ENCODE measurements at regions not wholly inside any gene's neighbourhood (a gene's known extent, or its start where the extent isn't known, plus 50 kb on each side); places are given as distances from the start of the nearest gene placed in this dataset.

DNA sequence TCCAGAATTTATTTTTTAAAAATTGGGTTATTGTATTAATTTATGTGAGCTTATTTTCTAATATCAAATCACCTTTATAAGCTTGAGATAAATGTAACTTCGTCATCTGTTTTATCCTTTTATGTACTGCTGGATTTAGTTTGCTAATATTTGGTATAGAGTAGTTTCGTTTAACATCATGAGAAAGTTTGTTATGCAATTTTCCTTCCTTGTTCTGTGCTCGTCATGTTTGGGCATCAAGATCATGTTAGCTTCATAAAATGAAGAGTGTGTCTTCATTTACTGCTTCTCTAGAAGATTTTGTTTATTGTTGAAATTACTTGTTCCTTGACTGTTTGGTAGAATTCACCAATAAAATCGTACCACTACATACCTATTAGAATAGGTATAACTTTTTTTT, 262.1 kb upstream of the SATB1 start:
- Mint-ChIP-seq H3K4me3 (no peak overlapping the region), H3K9me3 (no peaks in the 10 kb centered on the region), H3K36me3 (ENCODE audit: low read depth) (no peaks in the 10 kb centered on the region), H3K27ac (no peak overlapping the region), H3K4me1 (ENCODE audit: low read depth) (peaks cover 5% of the 10 kb centered on the region), H3K27me3 (no peaks in the 10 kb centered on the region)
- intact Hi-C loops (cut with micrococcal nuclease): no loop called here

DNA sequence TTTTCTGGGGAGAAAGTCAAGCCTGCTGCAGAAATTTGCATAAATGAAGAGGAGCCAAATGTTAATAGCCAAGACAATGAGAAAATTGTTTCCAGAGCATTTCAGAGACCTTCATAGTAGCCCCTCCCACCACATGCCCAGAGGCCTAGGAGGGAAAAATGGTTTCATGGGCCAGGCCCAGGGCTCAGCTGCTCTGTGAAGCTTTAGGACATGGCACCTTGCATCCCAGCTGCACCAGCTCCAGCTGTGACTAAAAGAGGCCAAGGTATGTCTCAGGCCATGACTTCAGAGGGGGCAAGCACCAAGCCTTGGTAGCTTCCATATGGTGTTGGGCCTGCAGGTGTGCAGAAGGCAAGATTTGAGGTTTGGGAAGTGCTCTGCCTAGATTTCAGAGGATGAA, 258.8 kb upstream of the SATB1 start:
- intact Hi-C loops (cut with micrococcal nuclease): no loop called here
- H3K4me1 Mint-ChIP-seq (ENCODE audit: low read depth): peaks cover 5% of the 10 kb centered on the region
- no peak overlapping the region for H3K27ac Mint-ChIP-seq
- H3K4me3 Mint-ChIP-seq: no peak overlapping the region
- no peaks in the 10 kb centered on the region for H3K36me3 Mint-ChIP-seq (ENCODE audit: low read depth)
- no peaks in the 10 kb centered on the region for H3K9me3 Mint-ChIP-seq
- no peaks in the 10 kb centered on the region for H3K27me3 Mint-ChIP-seq

DNA sequence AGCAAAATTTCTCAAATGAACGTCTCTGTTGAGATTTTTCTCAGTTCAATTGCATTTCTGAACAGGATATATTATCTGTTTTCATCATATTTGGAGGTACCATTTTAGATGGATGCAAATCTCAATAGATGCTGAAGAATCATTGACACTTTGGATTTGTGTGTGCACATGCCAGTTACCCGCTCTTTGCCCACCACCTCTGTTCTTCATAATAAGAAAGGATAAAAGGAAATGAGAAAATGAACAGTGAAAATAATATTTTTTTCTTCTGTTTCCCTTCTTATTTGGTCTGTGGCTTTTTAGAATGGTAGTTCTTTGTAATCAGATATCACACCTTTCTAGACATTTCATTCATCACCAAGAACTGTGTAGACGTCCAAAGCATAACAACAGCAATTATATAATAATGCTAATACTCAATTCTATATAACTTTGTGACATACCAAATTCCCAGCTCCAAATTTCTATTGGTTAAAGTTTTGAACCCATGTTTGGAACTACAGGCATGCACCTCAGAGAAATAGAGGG, 256.7 kb upstream of the SATB1 start:
- intact Hi-C loops (cut with micrococcal nuclease): no loop called here
- no peaks in the 10 kb centered on the region for H3K9me3 Mint-ChIP-seq
- H3K4me1 Mint-ChIP-seq (ENCODE audit: low read depth): no peaks in the 10 kb centered on the region
- no peak overlapping the region for H3K27ac Mint-ChIP-seq
- no peaks in the 10 kb centered on the region for H3K27me3 Mint-ChIP-seq
- no peaks in the 10 kb centered on the region for H3K36me3 Mint-ChIP-seq (ENCODE audit: low read depth)
- no peak overlapping the region for H3K4me3 Mint-ChIP-seq

DNA sequence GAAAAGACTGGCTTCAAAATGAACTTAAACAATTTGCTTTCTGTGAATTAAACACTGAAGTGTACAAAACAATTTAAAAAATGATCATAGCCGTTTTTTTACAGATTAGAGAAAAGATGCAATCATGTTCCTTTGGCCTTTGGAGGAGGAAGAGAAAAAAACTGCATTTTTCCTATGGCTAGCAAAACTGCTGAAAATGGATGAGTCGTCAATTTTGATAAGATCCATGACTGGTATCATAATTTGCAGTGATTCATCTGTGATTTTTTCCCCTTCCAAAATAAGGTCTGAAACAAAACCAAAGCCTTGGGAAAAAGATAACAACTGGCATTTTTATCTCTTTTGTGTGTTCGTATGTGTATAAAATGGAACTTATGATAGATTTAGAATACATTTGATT, 255.6 kb upstream of the SATB1 start:
- no peak overlapping the region for H3K4me3 Mint-ChIP-seq
- H3K9me3 Mint-ChIP-seq: no peaks in the 10 kb centered on the region
- no peaks in the 10 kb centered on the region for H3K27me3 Mint-ChIP-seq
- H3K27ac Mint-ChIP-seq: no peak overlapping the region
- no peaks in the 10 kb centered on the region for H3K4me1 Mint-ChIP-seq (ENCODE audit: low read depth)
- intact Hi-C loops (cut with micrococcal nuclease): no loop called here
- H3K36me3 Mint-ChIP-seq (ENCODE audit: low read depth): no peaks in the 10 kb centered on the region

DNA sequence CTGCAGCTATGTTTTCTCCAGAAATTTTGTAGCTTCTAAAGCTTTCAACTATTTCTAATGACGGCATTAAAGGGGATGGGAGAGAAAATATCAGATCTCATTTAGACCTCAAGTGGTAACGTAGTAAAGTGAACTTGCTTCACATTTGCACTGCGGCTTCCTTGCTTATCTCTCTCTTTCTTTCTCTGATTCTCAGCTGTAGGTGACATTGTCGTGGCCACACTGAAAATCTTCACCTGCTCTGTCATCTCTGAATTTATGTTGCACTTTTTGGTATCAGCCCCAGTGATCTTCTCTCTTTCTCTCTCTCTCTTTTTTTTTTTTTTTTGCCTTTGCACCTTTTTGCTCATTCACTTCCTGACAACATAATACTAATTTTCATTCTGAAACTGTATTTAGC, 254.1 kb upstream of the SATB1 start:
- intact Hi-C loops (cut with micrococcal nuclease): no loop called here
- H3K4me3 Mint-ChIP-seq: no peak overlapping the region
- no peak overlapping the region for H3K27ac Mint-ChIP-seq
- H3K36me3 Mint-ChIP-seq (ENCODE audit: low read depth): no peaks in the 10 kb centered on the region
- H3K4me1 Mint-ChIP-seq (ENCODE audit: low read depth): no peaks in the 10 kb centered on the region
- H3K27me3 Mint-ChIP-seq: no peaks in the 10 kb centered on the region
- H3K9me3 Mint-ChIP-seq: no peaks in the 10 kb centered on the region

DNA sequence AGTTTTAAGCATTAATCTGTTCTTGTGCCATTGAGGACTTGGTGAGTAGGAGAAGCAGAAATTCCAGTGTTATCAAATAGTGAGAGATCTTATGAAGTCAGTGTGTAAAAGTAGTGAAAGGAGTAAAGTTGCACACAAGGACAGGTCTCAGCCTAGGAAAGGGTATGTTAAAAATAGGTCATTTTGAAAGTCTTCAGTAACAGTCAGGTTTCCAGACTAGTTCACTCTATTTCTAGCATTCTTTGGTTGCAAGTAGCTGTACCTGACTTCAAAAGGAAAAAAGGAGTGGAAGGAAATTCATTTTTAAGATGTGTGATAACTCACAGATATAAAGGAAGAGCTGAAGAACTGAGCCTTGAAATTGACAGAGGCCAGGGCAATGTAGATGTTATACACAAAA, 250.1 kb upstream of the SATB1 start:
- no peaks in the 10 kb centered on the region for H3K27me3 Mint-ChIP-seq
- intact Hi-C loops (cut with micrococcal nuclease): no loop called here
- H3K27ac Mint-ChIP-seq: no peak overlapping the region
- no peaks in the 10 kb centered on the region for H3K4me1 Mint-ChIP-seq (ENCODE audit: low read depth)
- no peaks in the 10 kb centered on the region for H3K36me3 Mint-ChIP-seq (ENCODE audit: low read depth)
- H3K9me3 Mint-ChIP-seq: no peaks in the 10 kb centered on the region
- H3K4me3 Mint-ChIP-seq: no peak overlapping the region

DNA sequence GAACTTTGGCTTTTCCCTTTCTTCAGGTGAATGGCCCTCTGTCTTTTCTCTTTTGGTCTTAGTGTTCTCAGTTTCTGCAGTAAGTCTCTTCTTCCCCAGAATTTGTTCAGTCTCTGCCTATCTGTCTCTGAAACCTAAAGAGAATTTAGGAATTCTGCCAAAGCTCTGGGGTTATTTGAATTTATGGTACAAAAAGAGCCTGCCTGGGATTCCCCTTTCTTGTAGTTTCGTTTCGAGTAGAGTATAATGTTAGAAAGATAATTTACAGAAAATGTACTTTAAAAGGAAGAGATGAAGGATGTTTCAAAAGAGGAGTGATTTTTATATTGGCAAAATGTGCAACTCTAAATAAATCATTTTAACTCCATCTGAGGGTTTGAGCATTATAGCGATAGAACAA, 247.4 kb upstream of the SATB1 start:
- H3K4me1 Mint-ChIP-seq (ENCODE audit: low read depth): no peaks in the 10 kb centered on the region
- intact Hi-C loops (cut with micrococcal nuclease): no loop called here

DNA sequence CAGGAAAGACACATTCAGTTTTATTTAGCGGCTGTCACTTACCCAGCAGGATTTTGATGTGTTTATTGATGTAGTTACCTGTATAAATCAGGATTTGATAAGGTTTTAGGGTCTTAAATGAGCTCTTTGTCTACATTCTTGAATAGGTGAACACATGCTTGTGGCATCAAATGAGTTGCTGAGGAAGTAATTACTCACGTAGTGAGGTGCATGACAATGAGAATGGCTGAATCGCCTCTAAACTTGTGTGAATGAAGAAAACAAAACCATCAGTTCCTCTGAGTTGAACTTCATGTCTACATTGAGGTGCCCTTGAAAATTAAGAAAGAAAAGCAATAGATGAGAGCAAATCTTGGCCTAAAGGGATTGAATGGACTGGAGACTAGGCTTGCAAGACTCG, 245.6 kb upstream of the SATB1 start:
- Mint-ChIP-seq H3K27ac (no peak overlapping the region), H3K9me3 (no peaks in the 10 kb centered on the region), H3K36me3 (ENCODE audit: low read depth) (no peaks in the 10 kb centered on the region), H3K4me1 (ENCODE audit: low read depth) (no peaks in the 10 kb centered on the region), H3K27me3 (no peaks in the 10 kb centered on the region), H3K4me3 (no peak overlapping the region)
- intact Hi-C loops (cut with micrococcal nuclease): no loop called here

More for the DNA sequence above, 247.4 kb upstream of the SATB1 start:
- Mint-ChIP-seq H3K27ac (no peak overlapping the region), H3K4me3 (no peak overlapping the region), H3K9me3 (no peaks in the 10 kb centered on the region), H3K36me3 (ENCODE audit: low read depth) (no peaks in the 10 kb centered on the region), H3K27me3 (no peaks in the 10 kb centered on the region)

DNA sequence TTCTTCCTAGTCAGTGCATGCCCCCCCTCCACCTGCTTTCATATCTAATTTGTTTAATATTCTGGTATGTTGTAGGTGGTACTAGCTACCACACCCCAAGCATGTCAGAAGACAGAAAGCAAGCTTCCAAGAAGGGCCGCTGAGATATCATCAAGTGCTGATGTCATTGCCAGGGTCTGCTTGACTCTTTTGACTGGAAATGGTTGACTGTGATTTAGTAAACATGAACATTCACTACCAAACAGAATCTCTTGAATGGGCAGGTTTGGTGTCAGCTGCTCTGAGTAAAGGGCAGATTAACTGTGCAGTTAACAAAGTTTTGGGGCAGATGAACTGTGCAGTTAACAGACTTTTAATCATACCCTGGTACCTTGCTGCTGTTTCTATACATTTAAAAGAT, 244.2 kb upstream of the SATB1 start:
- Mint-ChIP-seq H3K4me3 (no peak overlapping the region), H3K27me3 (no peaks in the 10 kb centered on the region), H3K4me1 (ENCODE audit: low read depth) (no peaks in the 10 kb centered on the region), H3K9me3 (no peaks in the 10 kb centered on the region), H3K27ac (no peak overlapping the region), H3K36me3 (ENCODE audit: low read depth) (no peaks in the 10 kb centered on the region)
- intact Hi-C loops (cut with micrococcal nuclease): no loop called here

DNA sequence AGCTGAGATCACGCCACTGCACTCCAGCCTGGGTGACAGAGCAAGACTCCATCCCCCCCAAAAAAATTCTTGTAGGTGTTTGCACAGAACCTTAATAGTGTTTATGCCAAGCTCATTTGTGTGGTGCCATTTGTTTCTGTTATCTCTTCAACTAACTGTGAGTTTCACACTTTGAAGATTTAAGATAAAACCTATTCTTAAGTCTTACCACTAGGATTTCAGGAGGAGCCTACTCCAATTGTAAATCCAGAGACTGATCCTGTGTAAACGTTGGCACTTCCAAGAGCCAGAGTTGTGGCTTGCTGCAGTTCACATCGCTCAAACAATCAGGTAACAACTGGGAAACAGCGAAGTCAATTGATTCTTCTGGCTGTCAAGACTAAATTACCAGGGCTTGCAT, 242.4 kb upstream of the SATB1 start:
- Mint-ChIP-seq H3K27me3 (no peaks in the 10 kb centered on the region), H3K27ac (no peak overlapping the region), H3K4me3 (no peak overlapping the region), H3K4me1 (ENCODE audit: low read depth) (no peaks in the 10 kb centered on the region), H3K9me3 (no peaks in the 10 kb centered on the region), H3K36me3 (ENCODE audit: low read depth) (no peaks in the 10 kb centered on the region)
- intact Hi-C loops (cut with micrococcal nuclease): no loop called here

DNA sequence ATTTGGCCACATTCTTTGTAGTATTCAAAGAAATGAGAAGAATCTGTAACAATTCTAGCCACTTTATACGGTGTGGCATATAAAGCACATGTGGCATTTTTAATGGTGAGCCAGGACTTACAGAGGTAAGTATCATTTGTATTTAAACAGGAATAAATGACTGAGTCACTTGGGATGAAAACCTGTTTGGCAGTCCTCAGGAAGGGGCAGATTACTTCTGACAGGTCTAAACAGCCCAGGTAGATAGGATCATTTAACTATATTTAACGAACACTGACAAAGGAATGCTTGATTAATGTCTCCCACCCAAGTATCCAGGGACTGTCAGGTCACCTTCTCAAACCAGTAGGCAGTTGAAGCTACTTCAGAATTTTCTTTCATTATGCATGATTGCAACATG, 241.5 kb upstream of the SATB1 start:
- no peak overlapping the region for H3K27ac Mint-ChIP-seq
- no peaks in the 10 kb centered on the region for H3K36me3 Mint-ChIP-seq (ENCODE audit: low read depth)
- intact Hi-C loops (cut with micrococcal nuclease): no loop called here
- no peak overlapping the region for H3K4me3 Mint-ChIP-seq
- no peaks in the 10 kb centered on the region for H3K9me3 Mint-ChIP-seq
- no peaks in the 10 kb centered on the region for H3K4me1 Mint-ChIP-seq (ENCODE audit: low read depth)
- H3K27me3 Mint-ChIP-seq: no peaks in the 10 kb centered on the region

DNA sequence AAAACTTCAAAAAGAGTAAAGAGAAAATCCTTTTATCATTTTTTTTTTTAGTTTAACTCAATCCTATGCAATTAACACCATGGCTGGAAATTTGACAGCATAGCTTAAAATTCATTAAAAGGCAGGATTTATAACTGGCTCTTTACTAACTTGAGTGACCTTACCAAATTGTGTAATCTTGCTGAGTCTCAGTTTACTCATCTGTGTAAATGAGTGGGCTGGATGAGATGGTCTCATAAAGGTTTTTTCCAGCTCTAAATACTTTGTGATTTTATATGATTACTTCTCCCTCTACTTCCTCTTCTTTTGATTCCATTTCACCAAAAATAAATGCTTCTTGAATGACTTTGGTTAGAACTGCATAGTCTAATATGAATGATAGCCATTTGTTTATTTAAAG, 234.9 kb upstream of the SATB1 start:
- H3K4me1 Mint-ChIP-seq (ENCODE audit: low read depth): no peaks in the 10 kb centered on the region
- H3K27ac Mint-ChIP-seq: no peak overlapping the region
- intact Hi-C loops (cut with micrococcal nuclease): no loop called here
- no peaks in the 10 kb centered on the region for H3K27me3 Mint-ChIP-seq
- no peaks in the 10 kb centered on the region for H3K36me3 Mint-ChIP-seq (ENCODE audit: low read depth)
- H3K9me3 Mint-ChIP-seq: peaks cover 8% of the 10 kb centered on the region
- H3K4me3 Mint-ChIP-seq: no peak overlapping the region

DNA sequence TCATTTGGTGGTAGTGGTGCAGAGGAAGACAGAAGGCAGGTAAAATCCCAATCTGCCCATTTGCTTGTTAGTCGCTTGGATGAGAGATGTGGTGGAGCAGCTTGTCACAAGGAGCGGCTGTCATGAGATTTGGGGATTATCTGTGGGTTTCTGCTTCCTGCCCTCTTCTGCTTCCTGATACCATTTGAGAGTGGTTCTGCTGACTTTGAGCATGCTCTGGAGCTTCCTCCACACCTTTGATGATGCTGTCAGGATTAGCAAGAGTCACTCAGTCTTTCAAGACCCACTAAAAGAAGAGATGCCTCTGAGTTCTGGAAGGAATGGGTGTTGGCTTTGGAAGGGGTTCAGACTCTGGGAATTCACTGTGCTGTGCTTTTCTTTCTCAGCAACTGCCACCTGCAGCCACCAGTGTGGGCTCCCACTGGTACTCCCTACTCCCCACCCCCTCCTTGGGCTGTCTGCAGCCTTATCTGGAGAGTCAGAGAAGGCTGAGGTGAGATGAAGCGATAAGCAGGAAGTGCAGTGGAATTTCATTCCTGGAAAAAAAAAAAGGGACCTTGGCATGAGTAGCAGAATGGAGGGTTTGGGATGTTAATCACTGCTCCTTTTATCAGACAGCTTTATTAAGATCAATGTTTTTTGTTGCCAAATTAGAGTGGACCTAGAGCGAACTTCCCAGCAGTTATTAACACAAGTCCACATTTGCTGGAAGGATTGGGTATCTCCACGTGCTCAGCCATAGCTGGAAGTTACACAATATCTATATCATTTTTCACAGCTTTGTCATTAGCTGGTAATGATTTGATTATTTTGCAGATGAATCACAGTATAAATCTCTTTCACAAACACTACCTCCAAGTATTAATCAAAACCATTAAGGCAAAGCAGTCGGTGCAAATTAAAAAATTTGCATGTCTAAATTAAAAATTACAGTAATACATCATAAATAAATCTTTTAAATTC, 233.0 kb upstream of the SATB1 start:
- no peak overlapping the region for H3K27ac Mint-ChIP-seq
- no peaks in the 10 kb centered on the region for H3K27me3 Mint-ChIP-seq
- no peaks in the 10 kb centered on the region for H3K36me3 Mint-ChIP-seq (ENCODE audit: low read depth)
- H3K4me3 Mint-ChIP-seq: no peak overlapping the region
- H3K4me1 Mint-ChIP-seq (ENCODE audit: low read depth): no peaks in the 10 kb centered on the region
- H3K9me3 Mint-ChIP-seq: peaks cover 8% of the 10 kb centered on the region
- intact Hi-C loops (cut with micrococcal nuclease): no loop called here

DNA sequence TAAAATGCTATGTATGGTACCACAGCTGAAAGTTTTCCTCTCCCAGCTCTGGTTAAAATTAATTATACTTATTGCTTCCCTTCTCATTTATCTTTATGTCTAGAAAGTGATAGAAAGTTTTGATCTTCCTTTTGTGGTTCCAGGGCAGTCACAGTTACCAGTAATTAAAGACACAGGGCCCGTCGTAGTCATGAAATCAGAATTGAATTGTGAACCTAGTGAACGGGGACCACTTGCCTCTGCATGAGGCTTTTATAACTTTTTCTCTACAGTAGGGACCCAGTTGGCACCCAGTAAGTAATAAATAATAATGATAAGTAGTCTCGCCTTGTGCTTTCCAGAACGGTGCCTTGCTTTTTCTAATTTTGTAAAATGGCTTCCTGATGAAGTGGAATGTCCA, 231.7 kb upstream of the SATB1 start:
- Mint-ChIP-seq H3K27me3 (no peaks in the 10 kb centered on the region), H3K4me3 (no peak overlapping the region), H3K9me3 (peaks cover 8% of the 10 kb centered on the region), H3K4me1 (ENCODE audit: low read depth) (no peaks in the 10 kb centered on the region), H3K27ac (no peak overlapping the region), H3K36me3 (ENCODE audit: low read depth) (no peaks in the 10 kb centered on the region)
- intact Hi-C loops (cut with micrococcal nuclease): no loop called here

DNA sequence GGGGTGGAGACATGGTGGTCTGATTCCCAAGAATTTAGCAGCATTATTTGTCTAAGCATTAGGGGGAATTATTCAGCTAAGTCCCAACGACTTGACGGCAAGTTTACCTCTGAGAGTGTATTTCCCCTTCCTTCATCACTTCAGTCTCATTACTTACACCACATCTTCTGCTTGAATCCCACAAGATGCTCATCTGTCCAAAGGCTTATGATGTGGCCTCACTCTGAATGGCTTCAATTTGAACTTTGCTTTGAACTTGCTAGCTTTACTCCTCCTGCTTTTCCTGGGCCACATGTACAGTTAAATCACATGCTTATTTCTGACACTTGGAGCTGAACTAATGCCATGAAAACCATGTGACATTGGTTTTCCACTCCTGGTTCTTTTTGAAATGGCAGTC, 231.3 kb upstream of the SATB1 start:
- H3K4me3 Mint-ChIP-seq: no peak overlapping the region
- H3K27me3 Mint-ChIP-seq: no peaks in the 10 kb centered on the region
- H3K4me1 Mint-ChIP-seq (ENCODE audit: low read depth): no peaks in the 10 kb centered on the region
- no peak overlapping the region for H3K27ac Mint-ChIP-seq
- intact Hi-C loops (cut with micrococcal nuclease): no loop called here
- H3K36me3 Mint-ChIP-seq (ENCODE audit: low read depth): no peaks in the 10 kb centered on the region
- H3K9me3 Mint-ChIP-seq: peaks cover 8% of the 10 kb centered on the region
